Neuronal stem cell (in vitro differentiated cells): ENCODE measurements at regions not wholly inside any gene's neighbourhood (a gene's known extent, or its start where the extent isn't known, plus 50 kb on each side); places are given as distances from the start of the nearest gene placed in this dataset.
"Not testable (repeated sequence)": the region's sequence is repeated elsewhere in the genome, so short reads cannot be mapped to it uniquely, and the experiment has no call there.

ENCODE experiments used
- DNase-seq: peaks from one replicate; pipeline ENCODE4 v3.0.0-alpha.2; 2013; ENCODE audit warnings: low spot score
- H2AFZ ChIP-seq: one replicate; pipeline ENCODE4 v1.6.1; 2013; ENCODE audit warnings: mild to moderate bottlenecking, low read length, inconsistent platforms
- H2AK5ac ChIP-seq: 2 replicates; pipeline ENCODE4 v1.6.1; 2013; ENCODE audit warnings: low read depth, mild to moderate bottlenecking, inconsistent platforms, low read length, moderate library complexity, mixed read lengths
- H2BK120ac ChIP-seq: 2 replicates; pipeline ENCODE4 v1.6.1; 2013; ENCODE audit warnings: low read depth, mild to moderate bottlenecking, inconsistent platforms, low read length, moderate library complexity, mixed read lengths
- H2BK12ac ChIP-seq: one replicate; pipeline ENCODE4 v1.6.1; 2013; ENCODE audit warnings: low read length, inconsistent platforms
- H2BK15ac ChIP-seq: 2 replicates; pipeline ENCODE4 v1.6.1; 2013; ENCODE audit warnings: mild to moderate bottlenecking, low read length, inconsistent platforms, mixed read lengths
- H2BK5ac ChIP-seq: one replicate; pipeline ENCODE4 v1.6.1; 2013; ENCODE audit warnings: inconsistent platforms, mild to moderate bottlenecking, low read length, moderate library complexity
- H3K14ac ChIP-seq: one replicate; pipeline ENCODE4 v1.6.1; 2013; ENCODE audit warnings: low read length, inconsistent platforms
- H3K18ac ChIP-seq: 2 replicates; pipeline ENCODE4 v1.6.1; 2013; ENCODE audit warnings: low read length, inconsistent platforms
- H3K23ac ChIP-seq: 2 replicates; pipeline ENCODE4 v1.6.1; 2013; ENCODE audit warnings: low read depth, mild to moderate bottlenecking, mixed read lengths, low read length, inconsistent platforms; ENCODE audit not compliant: poor library complexity
- H3K27ac ChIP-seq: replicated peaks from 3 replicates; pipeline ENCODE4 v1.5.1; 2013; ENCODE audit warnings: low read length, inconsistent platforms
- H3K27me3 ChIP-seq, 3 experiments: 2 replicates each; pipeline ENCODE4 v1.6.1; 2013; ENCODE audit warnings: low read length in 3 of 3, mild to moderate bottlenecking in 2 of 3, inconsistent platforms in 1 of 3, low read depth in 1 of 3, mixed read lengths in 1 of 3, moderate library complexity in 1 of 3; ENCODE audit not compliant: control insufficient read depth in 3 of 3, insufficient read depth in 3 of 3
- H3K36me3 ChIP-seq, 2 donors: replicated peaks in 1 of 2; 2 replicates each; pipeline ENCODE4 v1.6.1; 2013; ENCODE audit warnings: low read length in 2 of 2; ENCODE audit not compliant: control insufficient read depth in 2 of 2, insufficient read depth in 2 of 2
- H3K4ac ChIP-seq: 2 replicates; pipeline ENCODE4 v1.6.1; 2013; ENCODE audit warnings: inconsistent platforms, mild to moderate bottlenecking, low read length, moderate library complexity
- H3K4me1 ChIP-seq, 2 donors: 1 replicate in 1 of 2; 2 replicates in 1 of 2; pipeline ENCODE4 v1.6.1; 2013; ENCODE audit warnings: low read length in 2 of 2, low read depth in 1 of 2; ENCODE audit not compliant: control insufficient read depth in 2 of 2, insufficient read depth in 1 of 2
- H3K4me2 ChIP-seq: one replicate; pipeline ENCODE4 v1.6.1; 2013; ENCODE audit warnings: mild to moderate bottlenecking, low read length, inconsistent platforms; ENCODE audit not compliant: insufficient read depth, poor library complexity, severe bottlenecking
- H3K4me3 ChIP-seq, 2 donors: 2 replicates each; pipeline ENCODE4 v1.5.1; 2013; ENCODE audit warnings: low read length in 2 of 2, mild to moderate bottlenecking in 2 of 2, inconsistent platforms in 1 of 2, moderate library complexity in 1 of 2
- H3K79me1 ChIP-seq: one replicate; pipeline ENCODE4 v1.6.1; 2013; ENCODE audit warnings: low read depth, mild to moderate bottlenecking, inconsistent platforms, low read length, moderate library complexity
- H3K9ac ChIP-seq: one replicate; pipeline ENCODE4 v1.6.1; 2013; ENCODE audit warnings: mild to moderate bottlenecking, low read depth, low read length, inconsistent platforms; ENCODE audit not compliant: poor library complexity
- H3K9me3 ChIP-seq, 2 donors: replicated peaks in 1 of 2; 2 replicates each; pipeline versions ENCODE3 to v1.6.1; 2013; ENCODE audit warnings: low read length in 2 of 2, mild to moderate bottlenecking in 2 of 2, inconsistent platforms in 1 of 2, low read depth in 1 of 2, mixed read lengths in 1 of 2, moderate library complexity in 1 of 2; ENCODE audit not compliant: control insufficient read depth in 2 of 2, insufficient read depth in 1 of 2
- H4K8ac ChIP-seq: one replicate; pipeline ENCODE4 v1.6.1; 2013; ENCODE audit warnings: low read depth, mild to moderate bottlenecking, inconsistent platforms, low read length, moderate library complexity
- H4K91ac ChIP-seq: one replicate; pipeline ENCODE4 v1.6.1; 2013; ENCODE audit warnings: low read length, low read depth, mild to moderate bottlenecking, inconsistent platforms; ENCODE audit not compliant: poor library complexity
- WGBS, 2 donors: extraction: QIAGEN DNeasy Blood & Tissue Kit; methylation state at CpG; one replicate each; pipeline ENCODE4 v1.1.7; 2013; ENCODE audit warnings: missing lambda C conversion rate in 2 of 2, mixed read lengths in 1 of 2; ENCODE audit not compliant: insufficient read length in 2 of 2, insufficient replicate concordance in 1 of 2; ENCODE audit errors: extremely low coverage in 2 of 2; 5-methylcytosine and 5-hydroxymethylcytosine counted together

- not testable (repeated sequence) for H3K27me3 ChIP-seq, H4K8ac ChIP-seq, H2AK5ac ChIP-seq, H2BK120ac ChIP-seq, H3K14ac ChIP-seq, H3K9me3 ChIP-seq, H3K23ac ChIP-seq, H2BK12ac ChIP-seq, H2BK5ac ChIP-seq, H3K4me1 ChIP-seq, DNase-seq, H3K4ac ChIP-seq, H3K79me1 ChIP-seq, H3K4me2 ChIP-seq, H3K36me3 ChIP-seq, H4K91ac ChIP-seq, H3K27ac ChIP-seq, H2AFZ ChIP-seq, H3K4me3 ChIP-seq, H3K18ac ChIP-seq, H2BK15ac ChIP-seq, H3K9ac ChIP-seq
- no CpG with 5 or more reads among the region's 4 CpGs for WGBS, 2 donors
Observed at GRCh38 chrX:90403859-90404258, 482.2 kb downstream of the TGIF2LX start.

- DNase-seq, H3K79me1 ChIP-seq, H3K18ac ChIP-seq, H2BK5ac ChIP-seq, H3K14ac ChIP-seq, H2AFZ ChIP-seq, H3K36me3 ChIP-seq, H4K91ac ChIP-seq, H3K4me3 ChIP-seq, H2AK5ac ChIP-seq, H4K8ac ChIP-seq, H3K4ac ChIP-seq, H3K9me3 ChIP-seq, H3K4me2 ChIP-seq, H3K27me3 ChIP-seq, H3K27ac ChIP-seq, H3K23ac ChIP-seq, H3K4me1 ChIP-seq, H2BK15ac ChIP-seq, H2BK12ac ChIP-seq, H3K9ac ChIP-seq, H2BK120ac ChIP-seq: not testable (repeated sequence)
- no CpG with 5 or more reads among the region's 2 CpGs for WGBS, 2 donors
Observed at GRCh38 chrX:90404846-90405436, 483.2 kb downstream of the TGIF2LX start.

DNA sequence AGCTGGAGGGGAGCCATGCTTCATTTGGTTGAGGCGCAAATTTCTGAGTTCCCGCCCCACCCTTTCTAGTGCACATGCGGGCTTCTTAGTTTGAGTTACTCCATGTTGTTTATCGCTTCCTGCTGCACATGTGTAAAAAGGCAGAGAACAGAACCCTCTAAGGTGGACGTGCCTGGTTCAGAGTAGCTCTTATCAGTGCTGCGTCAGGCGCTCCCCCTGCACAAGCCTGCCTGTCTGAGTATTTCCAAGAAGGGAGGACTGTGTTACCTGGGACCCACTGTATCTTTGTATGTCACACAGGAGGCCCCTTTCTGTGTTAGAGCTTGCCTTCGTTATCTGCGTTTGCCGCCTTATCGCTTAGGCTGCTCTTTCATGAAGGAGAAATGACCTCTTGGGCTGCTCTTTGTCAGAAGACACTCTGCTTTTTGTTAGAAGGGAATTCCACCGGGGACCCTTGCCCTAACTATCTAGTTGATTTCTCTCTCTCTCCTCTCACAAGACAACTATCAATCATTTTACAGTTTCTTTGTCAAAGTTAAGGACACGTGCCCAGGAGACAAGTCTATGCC lies 532.1 kb downstream of the TGIF2LX start:
- not testable (repeated sequence) for H2AK5ac ChIP-seq, H3K27ac ChIP-seq, H4K8ac ChIP-seq, H3K36me3 ChIP-seq, H3K4ac ChIP-seq, H2BK12ac ChIP-seq, H2BK5ac ChIP-seq, H2AFZ ChIP-seq, H3K9me3 ChIP-seq, H4K91ac ChIP-seq, H3K4me3 ChIP-seq, H3K9ac ChIP-seq, DNase-seq, H3K4me1 ChIP-seq, H3K4me2 ChIP-seq, H3K23ac ChIP-seq, H3K18ac ChIP-seq, H3K14ac ChIP-seq, H2BK120ac ChIP-seq, H3K27me3 ChIP-seq, H3K79me1 ChIP-seq, H2BK15ac ChIP-seq
- WGBS, 2 donors = no CpG with 5 or more reads among the region's 13 CpGs

GRCh38 chrX:90458071-90458899 lies 536.6 kb downstream of the TGIF2LX start:
- not testable (repeated sequence) for H3K14ac ChIP-seq, DNase-seq, H2BK120ac ChIP-seq, H3K4ac ChIP-seq, H3K9me3 ChIP-seq, H3K79me1 ChIP-seq, H4K91ac ChIP-seq, H2AK5ac ChIP-seq, H2BK15ac ChIP-seq, H3K27ac ChIP-seq, H3K23ac ChIP-seq, H3K27me3 ChIP-seq, H3K9ac ChIP-seq, H3K4me1 ChIP-seq, H2BK5ac ChIP-seq, H2BK12ac ChIP-seq, H3K18ac ChIP-seq, H3K4me2 ChIP-seq, H3K4me3 ChIP-seq, H3K36me3 ChIP-seq, H4K8ac ChIP-seq
- H2AFZ ChIP-seq = peak overlapping the region; percentile 45
- no CpG with 5 or more reads among the region's 9 CpGs for WGBS, 2 donors
